Astrocyte (in vitro differentiated cells and primary cell): ENCODE measurements at regions not wholly inside any gene's neighbourhood (a gene's known extent, or its start where the extent isn't known, plus 50 kb on each side); places are given as distances from the start of the nearest gene placed in this dataset.

Source experiments
- DNase-seq: peaks from one replicate; pipeline ENCODE4 v3.0.0-alpha.2; 2010; ENCODE audit warnings: low read depth
- FAIRE-seq: peaks from 2 replicates; lab custom pipeline; 2011; peaks lifted over from hg19 to GRCh38; lab: Jason Lieb, UNC
- H2AFZ ChIP-seq: 2 replicates; pipeline ENCODE4 v1.6.0; 2012; ENCODE audit warnings: low read depth, low read length, inconsistent platforms
- H3K27ac ChIP-seq: 2 replicates; pipeline ENCODE4 v1.5.1; 2011; ENCODE audit warnings: low read depth, low read length, inconsistent platforms
- H3K27me3 ChIP-seq: 2 replicates; pipeline ENCODE4 v1.6.0; 2011; ENCODE audit warnings: low read length, inconsistent platforms; ENCODE audit not compliant: insufficient read depth
- H3K36me3 ChIP-seq: 2 replicates; pipeline ENCODE4 v1.5.1; 2011; ENCODE audit warnings: low read length, inconsistent platforms; ENCODE audit not compliant: insufficient read depth
- H3K4me1 ChIP-seq: 2 replicates; pipeline ENCODE4 v1.5.1; 2011; ENCODE audit warnings: low read length, inconsistent platforms; ENCODE audit not compliant: insufficient read depth
- H3K4me2 ChIP-seq: 2 replicates; pipeline ENCODE4 v1.6.0; 2012; ENCODE audit warnings: low read length, inconsistent platforms
- H3K4me3 ChIP-seq: 2 replicates; pipeline ENCODE4 v1.5.1; 2011; ENCODE audit warnings: low read depth, mild to moderate bottlenecking, low read length, inconsistent platforms; ENCODE audit not compliant: insufficient read depth
- H3K79me2 ChIP-seq: 2 replicates; pipeline ENCODE4 v1.6.0; 2012; ENCODE audit warnings: mild to moderate bottlenecking, low read length, inconsistent platforms; ENCODE audit not compliant: insufficient read depth
- H3K9ac ChIP-seq: 2 replicates; pipeline ENCODE4 v1.6.0; 2012; ENCODE audit warnings: mild to moderate bottlenecking, low read length, inconsistent platforms
- H3K9me3 ChIP-seq: 2 replicates; pipeline ENCODE4 v1.5.1; 2012; ENCODE audit warnings: low read depth, mild to moderate bottlenecking, low read length, inconsistent platforms; ENCODE audit not compliant: insufficient read depth
- H4K20me1 ChIP-seq: 2 replicates; pipeline ENCODE4 v1.6.0; 2012; ENCODE audit warnings: low read length, inconsistent platforms; ENCODE audit not compliant: insufficient read depth
- H3K27ac Mint-ChIP-seq: one replicate; pipeline ENCODE4 v1.8.0; 2021; ENCODE audit warnings: mild to moderate bottlenecking, mixed read lengths; ENCODE audit not compliant: unreplicated experiment
- H3K27me3 Mint-ChIP-seq: one replicate; pipeline ENCODE4 v1.8.0; 2021; ENCODE audit warnings: low read depth, mixed read lengths; ENCODE audit not compliant: unreplicated experiment
- H3K36me3 Mint-ChIP-seq: one replicate; pipeline ENCODE4 v1.8.0; 2021; ENCODE audit warnings: low read depth, mixed read lengths; ENCODE audit not compliant: unreplicated experiment
- H3K4me1 Mint-ChIP-seq: one replicate; pipeline ENCODE4 v1.8.0; 2021; ENCODE audit warnings: low read depth, mixed read lengths; ENCODE audit not compliant: unreplicated experiment
- H3K4me3 Mint-ChIP-seq: one replicate; pipeline ENCODE4 v1.8.0; 2021; ENCODE audit warnings: mild to moderate bottlenecking, moderate library complexity, mixed read lengths; ENCODE audit not compliant: unreplicated experiment
- H3K9me3 Mint-ChIP-seq: one replicate; pipeline ENCODE4 v1.8.0; 2021; ENCODE audit warnings: mild to moderate bottlenecking, mixed read lengths; ENCODE audit not compliant: unreplicated experiment
- CTCF ChIP-seq: IDR thresholded peaks from 2 replicates; pipeline ENCODE4 v1.5.1; 2011; ENCODE audit warnings: low read depth, mild to moderate bottlenecking, inconsistent platforms, low read length, moderate library complexity; ENCODE audit not compliant: insufficient read depth
- EZH2 ChIP-seq: IDR thresholded peaks from 2 replicates; pipeline ENCODE4 v1.6.1; 2012; ENCODE audit warnings: mild to moderate bottlenecking, low read length, inconsistent platforms; ENCODE audit not compliant: insufficient read depth

GRCh38 chr6:63391203-63391970, 71.6 kb upstream of the LGSN start:
- DNase-seq = no peak
- Histone ChIP-seq H4K20me1 (no peaks in the 10 kb centered on the region), H3K4me2 (no peak overlapping the region), H3K9ac (no peak overlapping the region), H3K4me1 (no peaks in the 10 kb centered on the region), H3K27ac (no peak overlapping the region), H3K4me3 (no peak overlapping the region), H3K9me3 (peaks cover 4% of the 10 kb centered on the region), H3K79me2 (no peaks in the 10 kb centered on the region), H3K27me3 (no peaks in the 10 kb centered on the region), H3K36me3 (no peaks in the 10 kb centered on the region), H2AFZ (no peak overlapping the region)
- H3K27me3 Mint-ChIP-seq = peaks cover 3% of the 10 kb centered on the region
- no peak overlapping the region for H3K4me3 Mint-ChIP-seq
- no peak for FAIRE-seq
- peaks cover 2% of the 10 kb centered on the region for H3K9me3 Mint-ChIP-seq
- TF ChIP-seq CTCF = no peak
- no peak for TF ChIP-seq EZH2
- no peaks in the 10 kb centered on the region for H3K36me3 Mint-ChIP-seq
- no peaks in the 10 kb centered on the region for H3K4me1 Mint-ChIP-seq
- H3K27ac Mint-ChIP-seq = no peak overlapping the region

DNA sequence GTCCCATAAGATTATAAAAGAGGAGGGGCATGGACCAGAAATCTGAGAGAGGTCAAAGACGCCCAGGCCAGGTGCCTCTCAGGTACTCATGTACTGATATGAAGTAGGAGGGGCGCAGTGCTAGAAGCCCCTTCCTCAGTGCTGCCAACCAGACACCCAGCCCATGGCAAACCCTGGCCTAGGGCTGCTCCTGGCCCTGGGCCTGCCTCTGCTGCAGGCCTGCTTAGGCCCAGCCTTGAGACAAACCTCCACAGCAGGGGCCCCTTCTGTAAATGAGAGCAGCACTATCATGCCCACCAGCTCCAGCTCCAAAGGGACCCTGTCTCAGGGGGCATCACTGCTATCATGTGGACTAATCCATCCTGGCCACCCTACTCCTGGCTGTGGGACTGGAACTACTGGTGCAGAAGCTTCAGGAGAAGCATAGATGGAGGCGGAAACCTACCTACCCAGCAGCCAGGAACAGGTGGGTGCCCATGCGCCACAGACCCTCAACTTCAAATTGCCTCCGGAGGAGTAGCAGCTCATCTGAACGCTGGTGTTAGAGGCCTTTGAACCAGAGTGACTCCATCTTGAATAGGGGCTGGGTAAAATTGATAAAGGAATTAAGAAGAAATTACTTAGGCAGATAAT, 72.4 kb upstream of the LGSN start:
- Histone ChIP-seq H2AFZ (no peak overlapping the region), H3K27me3 (no peaks in the 10 kb centered on the region), H4K20me1 (no peaks in the 10 kb centered on the region), H3K9ac (no peak overlapping the region), H3K9me3 (peaks cover 4% of the 10 kb centered on the region), H3K36me3 (no peaks in the 10 kb centered on the region), H3K27ac (no peak overlapping the region), H3K4me3 (no peak overlapping the region), H3K4me1 (no peaks in the 10 kb centered on the region), H3K4me2 (no peak overlapping the region), H3K79me2 (no peaks in the 10 kb centered on the region)
- no peak for DNase-seq
- Mint-ChIP-seq H3K27me3 (peaks cover 5% of the 10 kb centered on the region), H3K4me3 (no peak overlapping the region), H3K27ac (no peak overlapping the region), H3K4me1 (no peaks in the 10 kb centered on the region), H3K36me3 (no peaks in the 10 kb centered on the region), H3K9me3 (peaks cover 3% of the 10 kb centered on the region)
- no peak for FAIRE-seq
- TF ChIP-seq CTCF (no peak), EZH2 (no peak)
